OCI-LY7 (cell line): ENCODE measurements at regions not wholly inside any gene's neighbourhood (a gene's known extent, or its start where the extent isn't known, plus 50 kb on each side); places are given as distances from the start of the nearest gene placed in this dataset.

Source experiments
- BruUV-seq: library from RNA; stranded (reverse); fragments of 400-500 nt; replicated peaks from 2 replicates; lab custom pipeline; 2021; lab: Mats Ljungman, UMichigan
- CTCF ChIA-PET: fragments of 300-600 bp; sonication (Branson Sonifier 250); formaldehyde crosslinking; loops from one replicate; lab custom pipeline; 2022; ENCODE audit warnings: antibody characterized with exemption; ENCODE audit not compliant: unreplicated experiment; lab: Charles Lee
- POLR2A ChIA-PET: fragments of 300-600 bp; sonication (Branson Sonifier 250); formaldehyde crosslinking; loops from one replicate; lab custom pipeline; 2022; ENCODE audit warnings: antibody characterized with exemption; lab: Charles Lee
- DNase-seq: peaks from one replicate; pipeline ENCODE4 v3.0.0-alpha.2; 2015; ENCODE audit warnings: low spot score
- H2AFZ ChIP-seq: fragments of 200-600 bp; sonication (generic), shearing (Covaris generic); 2 replicates; pipeline ENCODE4 v1.6.1; 2014; ENCODE audit warnings: mild to moderate bottlenecking, antibody characterized with exemption, low read length, moderate library complexity
- H3K27ac ChIP-seq: fragments of 200-600 bp; sonication (generic); 2 replicates; pipeline ENCODE4 v1.5.1; 2014; ENCODE audit warnings: mixed run types, low read depth, mild to moderate bottlenecking, moderate library complexity, low read length, inconsistent platforms; ENCODE audit not compliant: poor library complexity, severe bottlenecking
- H3K36me3 ChIP-seq: fragments of 200-600 bp; sonication (generic); 2 replicates; pipeline ENCODE4 v1.6.1; 2014; ENCODE audit warnings: mild to moderate bottlenecking, antibody characterized with exemption, low read length, moderate library complexity, mixed read lengths; ENCODE audit not compliant: insufficient read depth
- H3K4me1 ChIP-seq: fragments of 200-600 bp; sonication (generic); 2 replicates; pipeline ENCODE4 v1.5.1; 2014; ENCODE audit warnings: mild to moderate bottlenecking, low read length; ENCODE audit not compliant: insufficient read depth, poor library complexity, severe bottlenecking
- H3K4me2 ChIP-seq: fragments of 200-600 bp; sonication (generic); 2 replicates; pipeline ENCODE4 v1.6.1; 2014; ENCODE audit warnings: mild to moderate bottlenecking, low read length
- H3K4me3 ChIP-seq: fragments of 200-600 bp; sonication (generic); 2 replicates; pipeline ENCODE4 v1.5.1; 2014; ENCODE audit warnings: mild to moderate bottlenecking, low read depth, low read length; ENCODE audit not compliant: poor library complexity, severe bottlenecking
- H3K79me2 ChIP-seq: fragments of 200-600 bp; sonication (generic); 2 replicates; pipeline ENCODE4 v1.6.1; 2016; ENCODE audit warnings: low read depth, mild to moderate bottlenecking, low read length, moderate library complexity, mixed read lengths; ENCODE audit not compliant: insufficient read depth
- H3K9me2 ChIP-seq: fragments of 200-600 bp; sonication (generic); 2 replicates; pipeline ENCODE4 v1.6.1; 2016; ENCODE audit warnings: mild to moderate bottlenecking, low read length, mixed read lengths; ENCODE audit not compliant: insufficient read depth
- H3K9me3 ChIP-seq: fragments of 200-600 bp; sonication (generic); 2 replicates; pipeline ENCODE4 v1.6.1; 2014; ENCODE audit warnings: mild to moderate bottlenecking, mixed run types, low read length, mixed read lengths
- H4K20me1 ChIP-seq: fragments of 200-600 bp; sonication (generic); 2 replicates; pipeline ENCODE4 v1.6.1; 2014; ENCODE audit warnings: mild to moderate bottlenecking, antibody characterized with exemption, low read length, moderate library complexity, mixed read lengths; ENCODE audit not compliant: insufficient read depth
- EZH2phosphoT487 ChIP-seq: fragments of 200-600 bp; sonication (generic); IDR thresholded peaks from 2 replicates; pipeline ENCODE4 v1.6.1; 2018; ENCODE audit warnings: low read depth, borderline replicate concordance, mild to moderate bottlenecking, mixed run types, antibody characterized with exemption, low read length, moderate library complexity, mixed read lengths
- intact Hi-C: fragments of 100-400 bp; cut with micrococcal nuclease; formaldehyde crosslinking; loops from one replicate; pipeline ENCODE4 v1.10.0; 2022; ENCODE audit not compliant: unreplicated experiment
- TF ChIP-seq, protein P1 (sequence below): fragments of 200-600 bp; sonication (generic); conservative IDR thresholded peaks from 2 replicates; pipeline ENCODE4 v1.5.1; 2014; ENCODE audit warnings: mild to moderate bottlenecking, antibody characterized with exemption, low read length, moderate library complexity, mixed read lengths

DNA sequence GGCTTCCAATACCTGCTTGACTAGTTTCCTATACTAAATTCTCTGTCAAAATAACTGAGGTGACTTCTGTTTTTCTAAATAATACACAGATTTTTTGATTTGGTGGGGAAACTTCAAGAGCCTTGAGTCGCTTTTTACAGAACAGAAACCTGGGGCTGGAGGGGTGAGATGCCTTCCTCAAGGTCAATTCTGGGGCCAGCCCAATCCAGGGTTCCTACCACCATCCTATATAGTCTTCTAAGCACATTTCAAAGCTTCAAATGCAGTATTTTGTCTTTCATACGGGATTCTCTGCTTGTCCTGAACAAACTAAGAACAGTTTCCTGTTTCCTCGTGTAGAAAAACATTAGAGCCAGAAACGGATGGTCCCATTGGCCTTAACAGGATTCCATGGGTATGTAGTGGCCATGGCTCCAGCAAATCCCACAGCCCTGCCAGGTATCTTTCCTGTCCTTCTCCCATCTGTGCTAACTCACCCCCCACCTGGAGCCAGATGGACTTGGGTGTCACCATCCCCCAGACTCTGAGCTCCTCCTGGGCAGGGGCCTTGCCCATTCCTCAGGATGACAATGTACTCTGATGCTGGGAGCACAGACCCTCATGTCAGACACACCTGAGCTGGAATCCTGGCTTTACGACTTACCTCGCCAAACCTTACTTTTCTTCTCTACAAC is 146.9 kb downstream of the KLF13 start:
- intact Hi-C loops = no loop called here
- POLR2A ChIA-PET = interaction anchor here (0.8 to 3.6 kb wide), 10 partner anchors 9 to 38 kb away, joined by 3 to 22 read pairs (median 5); no protein-coding TSS in a partner anchor
- Histone ChIP-seq H2AFZ (peak overlapping the region; percentile 79), H3K4me3 (no peak overlapping the region), H3K4me2 (peak overlapping the region; percentile 45), H3K9me3 (no peaks in the 10 kb centered on the region), H3K27ac (no peak overlapping the region), H3K4me1 (peaks cover 39% of the 10 kb centered on the region), H3K36me3 (no peaks in the 10 kb centered on the region), H3K79me2 (no peaks in the 10 kb centered on the region), H3K9me2 (no peaks in the 10 kb centered on the region), H4K20me1 (no peaks in the 10 kb centered on the region)
- CTCF ChIA-PET = interaction anchor here (0.5 to 1.7 kb wide), 5 partner anchors 13 to 209 kb away, joined by 3 to 6 read pairs (median 4); no protein-coding TSS in a partner anchor
- TF ChIP-seq, protein P1, sequence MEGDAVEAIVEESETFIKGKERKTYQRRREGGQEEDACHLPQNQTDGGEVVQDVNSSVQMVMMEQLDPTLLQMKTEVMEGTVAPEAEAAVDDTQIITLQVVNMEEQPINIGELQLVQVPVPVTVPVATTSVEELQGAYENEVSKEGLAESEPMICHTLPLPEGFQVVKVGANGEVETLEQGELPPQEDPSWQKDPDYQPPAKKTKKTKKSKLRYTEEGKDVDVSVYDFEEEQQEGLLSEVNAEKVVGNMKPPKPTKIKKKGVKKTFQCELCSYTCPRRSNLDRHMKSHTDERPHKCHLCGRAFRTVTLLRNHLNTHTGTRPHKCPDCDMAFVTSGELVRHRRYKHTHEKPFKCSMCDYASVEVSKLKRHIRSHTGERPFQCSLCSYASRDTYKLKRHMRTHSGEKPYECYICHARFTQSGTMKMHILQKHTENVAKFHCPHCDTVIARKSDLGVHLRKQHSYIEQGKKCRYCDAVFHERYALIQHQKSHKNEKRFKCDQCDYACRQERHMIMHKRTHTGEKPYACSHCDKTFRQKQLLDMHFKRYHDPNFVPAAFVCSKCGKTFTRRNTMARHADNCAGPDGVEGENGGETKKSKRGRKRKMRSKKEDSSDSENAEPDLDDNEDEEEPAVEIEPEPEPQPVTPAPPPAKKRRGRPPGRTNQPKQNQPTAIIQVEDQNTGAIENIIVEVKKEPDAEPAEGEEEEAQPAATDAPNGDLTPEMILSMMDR = no peak
- no peak for TF ChIP-seq EZH2phosphoT487
- DNase-seq = no peak
- no TSS peak for BruUV-seq

DNA sequence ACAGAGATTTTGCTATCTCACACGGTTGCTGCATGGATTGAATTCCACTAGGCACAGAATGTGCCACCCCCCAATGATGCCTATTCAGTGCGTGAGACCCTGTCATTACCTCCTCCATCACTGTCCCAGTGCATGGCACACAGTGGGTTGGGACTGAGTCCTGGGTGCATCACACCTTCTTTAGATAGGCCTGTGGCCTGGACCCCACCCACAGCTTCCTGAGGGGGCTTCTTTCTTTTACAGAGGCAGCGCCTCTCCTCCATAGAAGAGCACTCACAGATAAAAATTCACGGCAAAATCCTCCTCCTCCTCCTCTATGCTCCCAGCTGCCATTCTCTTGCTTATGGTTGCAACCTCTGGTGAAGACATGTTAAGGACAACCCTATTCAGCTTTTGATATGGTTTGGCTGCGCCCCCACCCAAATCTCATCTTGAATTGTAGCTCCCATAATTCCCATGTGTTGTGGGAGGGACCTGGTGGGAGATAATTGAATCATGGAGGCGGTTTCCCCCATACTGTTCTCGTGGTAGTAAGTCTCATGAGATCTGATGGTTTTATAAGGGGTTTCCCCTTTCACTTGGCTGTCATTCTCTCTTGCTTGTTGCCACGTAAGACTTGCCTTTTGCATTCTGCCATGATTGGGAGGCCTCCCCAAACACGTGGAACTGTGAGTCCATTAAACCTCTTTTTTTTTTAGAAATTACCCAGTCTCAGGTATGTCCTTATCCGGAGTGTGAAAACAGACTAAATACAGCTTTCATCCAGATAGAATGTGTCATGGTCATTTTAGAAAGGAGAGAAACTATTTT is 147.6 kb downstream of the KLF13 start:
- CTCF ChIA-PET = interaction anchor here (1.3 to 1.7 kb wide), 2 partner anchors 16 to 31 kb away, joined by 3 to 5 read pairs; no protein-coding TSS in a partner anchor
- BruUV-seq = no TSS peak
- no peaks in the 10 kb centered on the region for H3K9me3 ChIP-seq
- intact Hi-C loops = no loop called here
- TF ChIP-seq, protein P1 = no peak
- no peak for TF ChIP-seq EZH2phosphoT487
- no peak overlapping the region for H2AFZ ChIP-seq
- H3K4me3 ChIP-seq = no peak overlapping the region
- no peaks in the 10 kb centered on the region for H3K36me3 ChIP-seq
- H3K27ac ChIP-seq = no peak overlapping the region
- H3K9me2 ChIP-seq = no peaks in the 10 kb centered on the region
- peaks cover 39% of the 10 kb centered on the region for H3K4me1 ChIP-seq
- H3K79me2 ChIP-seq = no peaks in the 10 kb centered on the region
- no peaks in the 10 kb centered on the region for H4K20me1 ChIP-seq
- no peak overlapping the region for H3K4me2 ChIP-seq
- DNase-seq = no peak
- POLR2A ChIA-PET = interaction anchor here (0.6 to 3.6 kb wide), 10 partner anchors 8 to 111 kb away, joined by 3 to 22 read pairs (median 4); no protein-coding TSS in a partner anchor
